ENCODE measurements at regions not wholly inside any gene's neighbourhood (a gene's known extent, or its start where the extent isn't known, plus 50 kb on each side); places are given as distances from the start of the nearest gene placed in this dataset.

- TF ChIP-seq CTCF (IDR thresholded peaks at IDR 0.05): no peak
- intact Hi-C loops (cut with DNase I): no loop called here
- Histone ChIP-seq H3K27ac (no peak overlapping the region), H3K4me3 (no peak overlapping the region), H3K36me3 (no peaks in the 10 kb centered on the region), H3K27me3 (no peaks in the 10 kb centered on the region), H3K9ac (ENCODE audit: low read depth in 2 of 2, low read length in 2 of 2) (no peak overlapping the region), H3K9me3 (no peaks in the 10 kb centered on the region), H3K4me1 (no peaks in the 10 kb centered on the region)
- no peak for DNase-seq
These were observed 136.1 kb downstream of the HERPUD2 start for GRCh38 chr7:35558841-35559240.

GRCh38 chr7:35556515-35557471 lies 138.1 kb downstream of the HERPUD2 start:
- H3K9ac ChIP-seq (ENCODE audit: low read depth in 2 of 2, low read length in 2 of 2): no peak overlapping the region

GRCh38 chr7:35555934-35556333 lies 139.0 kb downstream of the HERPUD2 start:
- no peak for TF ChIP-seq CTCF (IDR thresholded peaks at IDR 0.05)
- Histone ChIP-seq H3K27me3 (no peaks in the 10 kb centered on the region), H3K4me3 (no peak overlapping the region), H3K9me3 (no peaks in the 10 kb centered on the region), H3K4me1 (no peaks in the 10 kb centered on the region), H3K9ac (ENCODE audit: low read depth in 2 of 2, low read length in 2 of 2) (no peak overlapping the region), H3K27ac (no peak overlapping the region), H3K36me3 (no peaks in the 10 kb centered on the region)
- DNase-seq: no peak
- intact Hi-C loops (cut with DNase I): no loop called here

More at GRCh38 chr7:35556515-35557471, 138.1 kb downstream of the HERPUD2 start:
- intact Hi-C loops (cut with DNase I): no loop called here
- TF ChIP-seq CTCF (IDR thresholded peaks at IDR 0.05): no peak
- no peaks in the 10 kb centered on the region for H3K36me3 ChIP-seq
- H3K4me3 ChIP-seq: no peak overlapping the region
- no peak overlapping the region for H3K27ac ChIP-seq
- no peaks in the 10 kb centered on the region for H3K27me3 ChIP-seq
- no peak for DNase-seq
- no peaks in the 10 kb centered on the region for H3K4me1 ChIP-seq
- no peaks in the 10 kb centered on the region for H3K9me3 ChIP-seq

DNA sequence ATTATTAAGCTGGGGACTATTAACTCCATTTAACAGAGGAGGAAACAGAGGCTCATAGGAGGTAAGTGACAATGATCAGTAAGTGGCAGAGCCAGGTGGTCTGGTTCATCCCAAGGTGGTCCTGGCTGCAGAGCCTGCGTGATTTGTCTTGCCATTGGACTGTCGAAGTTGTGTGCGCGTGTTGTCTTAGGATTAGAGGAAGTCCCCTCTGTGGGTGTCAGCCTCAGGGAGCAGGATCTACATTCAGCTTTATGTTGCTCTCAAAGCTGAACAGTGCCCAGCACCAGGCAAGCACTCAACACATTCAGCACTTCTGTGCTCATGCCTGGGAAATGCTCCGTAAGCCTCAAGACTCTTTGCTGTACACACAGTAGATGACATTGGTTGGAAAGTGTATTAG lies 139.5 kb downstream of the HERPUD2 start:
- intact Hi-C loops (cut with DNase I): no loop called here
- H3K27ac ChIP-seq: no peak overlapping the region

DNA sequence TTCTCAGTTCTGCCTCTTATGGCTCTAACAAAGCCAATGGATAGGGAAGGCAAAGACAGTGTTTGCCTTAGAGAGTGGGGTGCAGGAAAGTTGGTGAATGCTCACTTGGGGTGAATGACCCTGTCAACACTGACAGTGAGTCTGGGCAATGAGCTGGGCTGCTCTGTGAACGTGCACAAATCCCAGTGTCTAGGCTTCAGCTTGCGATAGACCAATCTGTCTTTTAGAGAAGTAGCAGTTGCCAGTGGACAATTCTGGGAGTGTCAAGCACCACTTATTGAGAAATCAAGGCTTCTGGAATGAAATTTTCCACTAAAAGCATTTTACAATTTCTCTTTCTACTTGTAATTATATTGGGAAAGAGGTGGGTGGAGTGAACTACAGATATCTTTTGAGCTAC lies 141.4 kb downstream of the HERPUD2 start:
- H3K4me1 ChIP-seq: no peaks in the 10 kb centered on the region
- no peak overlapping the region for H3K27ac ChIP-seq
- H3K9me3 ChIP-seq: no peaks in the 10 kb centered on the region
- H3K27me3 ChIP-seq: no peaks in the 10 kb centered on the region
- H3K4me3 ChIP-seq: no peak overlapping the region
- intact Hi-C loops (cut with DNase I): no loop called here
- no peak for TF ChIP-seq CTCF (IDR thresholded peaks at IDR 0.05)
- no peak for DNase-seq
- no peaks in the 10 kb centered on the region for H3K36me3 ChIP-seq
- H3K9ac ChIP-seq (ENCODE audit: low read depth in 2 of 2, low read length in 2 of 2): no peak overlapping the region

More for the DNA sequence above, 139.5 kb downstream of the HERPUD2 start:
- Histone ChIP-seq H3K27me3 (no peaks in the 10 kb centered on the region), H3K9me3 (no peaks in the 10 kb centered on the region), H3K36me3 (no peaks in the 10 kb centered on the region), H3K4me1 (no peaks in the 10 kb centered on the region), H3K4me3 (no peak overlapping the region), H3K9ac (ENCODE audit: low read depth in 2 of 2, low read length in 2 of 2) (no peak overlapping the region)
- TF ChIP-seq CTCF (IDR thresholded peaks at IDR 0.05): no peak
- no peak for DNase-seq

Data from colonic mucosa (tissue), 4 donors.